OCI-LY3 (cell line): ENCODE measurements at regions not wholly inside any gene's neighbourhood (a gene's known extent, or its start where the extent isn't known, plus 50 kb on each side); places are given as distances from the start of the nearest gene placed in this dataset.

Experiments used
- CTCF ChIP-seq: fragments of 200-600, 300-600 bp; sonication (generic); IDR thresholded peaks from 2 replicates; pipeline ENCODE4 v1.5.1; 2014; ENCODE audit warnings: antibody characterized with exemption, low read length, low read depth
- EZH2phosphoT487 ChIP-seq: fragments of 200-600 bp; shearing (Covaris generic); IDR thresholded peaks from 2 replicates; pipeline ENCODE4 v1.6.1; 2018; ENCODE audit warnings: antibody characterized with exemption, mixed run types, low read depth

- TF ChIP-seq CTCF: no peak
- no peak for TF ChIP-seq EZH2phosphoT487
These were observed 211.7 kb upstream of the POGK start for GRCh38 chr1:166627558-166627957.
